GM12873 (cell line): ENCODE measurements at regions not wholly inside any gene's neighbourhood (a gene's known extent, or its start where the extent isn't known, plus 50 kb on each side); places are given as distances from the start of the nearest gene placed in this dataset.

Experiments
- CTCF ChIP-seq: IDR thresholded peaks from 2 replicates; pipeline ENCODE4 v1.5.1; 2012; ENCODE audit warnings: low read depth, mild to moderate bottlenecking, moderate library complexity, low read length, control low read depth; ENCODE audit not compliant: insufficient read depth; ENCODE audit errors: missing control alignments

GRCh38 chr2:75959724-75960471, 249.2 kb upstream of the GCFC2 start:
- TF ChIP-seq CTCF = no peak

GRCh38 chr2:75954761-75955160, 244.0 kb upstream of the GCFC2 start:
- TF ChIP-seq CTCF = no peak

- TF ChIP-seq CTCF = no peak
Measured at GRCh38 chr2:75952173-75952572, 241.5 kb upstream of the GCFC2 start.

- no peak for TF ChIP-seq CTCF
Measured at GRCh38 chr2:75949385-75950030, 238.8 kb upstream of the GCFC2 start.

GRCh38 chr2:75936311-75936710, 225.6 kb upstream of the GCFC2 start:
- TF ChIP-seq CTCF = no peak

- no peak for TF ChIP-seq CTCF
Measured at GRCh38 chr2:75932996-75933395, 222.3 kb upstream of the GCFC2 start.

GRCh38 chr2:75928093-75928492, 217.4 kb upstream of the GCFC2 start:
- TF ChIP-seq CTCF = no peak
